ENCODE measurements at regions not wholly inside any gene's neighbourhood (a gene's known extent, or its start where the extent isn't known, plus 50 kb on each side); places are given as distances from the start of the nearest gene placed in this dataset.

- H4K20me1 ChIP-seq (ENCODE audit: low read depth, low read length), result no peaks in the 10 kb centered on the region
- TF ChIP-seq EZH2phosphoT487 (conservative IDR thresholded peaks at IDR 0.05; ENCODE audit: low read length), result no peak
- TF ChIP-seq CTCF (IDR thresholded peaks at IDR 0.05; ENCODE audit: insufficient read depth, low read length, poor library complexity, severe bottlenecking), result no peak
Measured at GRCh38 chrX:138037548-138037947, 471.6 kb downstream of the ZIC3 start.

GRCh38 chrX:138057883-138058282 lies 492.0 kb downstream of the ZIC3 start:
- Histone ChIP-seq H2AFZ (ENCODE audit: low read depth, low read length, severe bottlenecking) (no peak overlapping the region), H3K27me3 (ENCODE audit: low read length) (no peaks in the 10 kb centered on the region), H3K27ac (ENCODE audit: low read depth, low read length) (no peak overlapping the region), H3K9me3 (ENCODE audit: insufficient read depth, low read length) (no peaks in the 10 kb centered on the region), H3F3A (ENCODE audit: insufficient read depth) (no peaks in the 10 kb centered on the region), H3K79me2 (ENCODE audit: insufficient read depth, low read length) (no peaks in the 10 kb centered on the region), H3K4me3 (ENCODE audit: insufficient read depth, low read length, poor library complexity, severe bottlenecking) (no peak overlapping the region), H4K20me1 (ENCODE audit: low read depth, low read length) (no peaks in the 10 kb centered on the region), H3K9me2 (replicated peaks; ENCODE audit: insufficient read depth, low read length) (no peaks in the 10 kb centered on the region), H3K4me2 (ENCODE audit: low read depth, low read length, poor library complexity, severe bottlenecking) (no peak overlapping the region), H3K9ac (ENCODE audit: low read length) (no peak overlapping the region), H3K36me3 (ENCODE audit: low read length) (no peaks in the 10 kb centered on the region)
- TF ChIP-seq EZH2phosphoT487 (conservative IDR thresholded peaks at IDR 0.05; ENCODE audit: low read length) (no peak), CTCF (IDR thresholded peaks at IDR 0.05; ENCODE audit: insufficient read depth, low read length, poor library complexity, severe bottlenecking) (no peak)

More at GRCh38 chrX:138037548-138037947, 471.6 kb downstream of the ZIC3 start:
- Histone ChIP-seq H3K9me2 (replicated peaks; ENCODE audit: insufficient read depth, low read length) (no peaks in the 10 kb centered on the region), H3K9ac (ENCODE audit: low read length) (no peak overlapping the region), H3K79me2 (ENCODE audit: insufficient read depth, low read length) (no peaks in the 10 kb centered on the region), H3K4me2 (ENCODE audit: low read depth, low read length, poor library complexity, severe bottlenecking) (no peak overlapping the region), H3K4me3 (ENCODE audit: insufficient read depth, low read length, poor library complexity, severe bottlenecking) (no peak overlapping the region), H2AFZ (ENCODE audit: low read depth, low read length, severe bottlenecking) (no peak overlapping the region), H3F3A (ENCODE audit: insufficient read depth) (no peaks in the 10 kb centered on the region), H3K9me3 (ENCODE audit: insufficient read depth, low read length) (no peaks in the 10 kb centered on the region), H3K36me3 (ENCODE audit: low read length) (no peaks in the 10 kb centered on the region), H3K27me3 (ENCODE audit: low read length) (no peaks in the 10 kb centered on the region), H3K27ac (ENCODE audit: low read depth, low read length) (no peak overlapping the region)

- no peak overlapping the region for H3K9ac ChIP-seq (ENCODE audit: low read length)
- H3K4me3 ChIP-seq (ENCODE audit: insufficient read depth, low read length, poor library complexity, severe bottlenecking), result no peak overlapping the region
- H3K9me2 ChIP-seq (replicated peaks; ENCODE audit: insufficient read depth, low read length), result no peaks in the 10 kb centered on the region
- no peaks in the 10 kb centered on the region for H3K9me3 ChIP-seq (ENCODE audit: insufficient read depth, low read length)
- no peaks in the 10 kb centered on the region for H4K20me1 ChIP-seq (ENCODE audit: low read depth, low read length)
- H3K27me3 ChIP-seq (ENCODE audit: low read length), result no peaks in the 10 kb centered on the region
- no peak for TF ChIP-seq CTCF (IDR thresholded peaks at IDR 0.05; ENCODE audit: insufficient read depth, low read length, poor library complexity, severe bottlenecking)
- no peaks in the 10 kb centered on the region for H3F3A ChIP-seq (ENCODE audit: insufficient read depth)
- no peak overlapping the region for H3K4me2 ChIP-seq (ENCODE audit: low read depth, low read length, poor library complexity, severe bottlenecking)
- no peaks in the 10 kb centered on the region for H3K36me3 ChIP-seq (ENCODE audit: low read length)
- no peaks in the 10 kb centered on the region for H3K79me2 ChIP-seq (ENCODE audit: insufficient read depth, low read length)
- H3K27ac ChIP-seq (ENCODE audit: low read depth, low read length), result no peak overlapping the region
- no peak overlapping the region for H2AFZ ChIP-seq (ENCODE audit: low read depth, low read length, severe bottlenecking)
Measured at GRCh38 chrX:138058931-138059330, 493.0 kb downstream of the ZIC3 start.

GRCh38 chrX:138067415-138067814 lies 501.5 kb downstream of the ZIC3 start:
- Histone ChIP-seq H3F3A (ENCODE audit: insufficient read depth) (no peaks in the 10 kb centered on the region), H3K27me3 (ENCODE audit: low read length) (no peaks in the 10 kb centered on the region), H2AFZ (ENCODE audit: low read depth, low read length, severe bottlenecking) (no peak overlapping the region), H3K9me3 (ENCODE audit: insufficient read depth, low read length) (no peaks in the 10 kb centered on the region), H3K4me3 (ENCODE audit: insufficient read depth, low read length, poor library complexity, severe bottlenecking) (no peak overlapping the region), H3K4me2 (ENCODE audit: low read depth, low read length, poor library complexity, severe bottlenecking) (no peak overlapping the region), H3K9me2 (replicated peaks; ENCODE audit: insufficient read depth, low read length) (no peaks in the 10 kb centered on the region), H3K36me3 (ENCODE audit: low read length) (no peaks in the 10 kb centered on the region), H3K27ac (ENCODE audit: low read depth, low read length) (no peak overlapping the region), H4K20me1 (ENCODE audit: low read depth, low read length) (no peaks in the 10 kb centered on the region), H3K9ac (ENCODE audit: low read length) (no peak overlapping the region), H3K79me2 (ENCODE audit: insufficient read depth, low read length) (no peaks in the 10 kb centered on the region)
- no peak for TF ChIP-seq CTCF (IDR thresholded peaks at IDR 0.05; ENCODE audit: insufficient read depth, low read length, poor library complexity, severe bottlenecking)
- no peak for TF ChIP-seq EZH2phosphoT487 (conservative IDR thresholded peaks at IDR 0.05; ENCODE audit: low read length)
